ENCODE measurements at regions not wholly inside any gene's neighbourhood (a gene's known extent, or its start where the extent isn't known, plus 50 kb on each side); places are given as distances from the start of the nearest gene placed in this dataset.

DNA sequence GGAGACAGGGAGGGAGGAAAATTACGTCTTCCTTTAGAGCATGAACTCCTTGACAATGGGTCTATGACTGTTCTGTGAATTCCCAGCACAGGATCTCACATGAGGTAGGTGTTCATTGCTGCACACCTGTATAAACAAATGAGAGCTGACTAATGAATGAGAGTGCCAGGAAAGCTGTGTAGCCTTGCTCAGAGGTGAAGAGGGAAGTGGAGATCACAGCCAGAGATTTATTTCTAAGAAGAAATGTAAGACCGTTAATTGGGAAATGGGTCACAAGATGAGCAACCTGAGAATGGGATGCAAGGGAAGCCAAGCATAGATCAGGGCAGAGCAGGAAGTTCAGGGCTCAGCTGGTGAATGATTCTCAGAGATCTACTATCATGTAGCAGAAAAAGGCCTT is 295.1 kb downstream of the CDK5RAP2 start:
- TF ChIP-seq POLR2A (IDR thresholded peaks at IDR 0.05; ENCODE audit: low read depth, low read length) (no peak), POLR2AphosphoS5 (IDR thresholded peaks at IDR 0.05; ENCODE audit: low read depth, low read length) (no peak), PAX5 (IDR thresholded peaks at IDR 0.05; ENCODE audit: insufficient read depth, low read length, severe bottlenecking) (no peak), TAF1 (IDR thresholded peaks at IDR 0.05; ENCODE audit: low read depth, low read length) (no peak)

Data from GM12891 (cell line).